ENCODE measurements at regions not wholly inside any gene's neighbourhood (a gene's known extent, or its start where the extent isn't known, plus 50 kb on each side); places are given as distances from the start of the nearest gene placed in this dataset.

DNA sequence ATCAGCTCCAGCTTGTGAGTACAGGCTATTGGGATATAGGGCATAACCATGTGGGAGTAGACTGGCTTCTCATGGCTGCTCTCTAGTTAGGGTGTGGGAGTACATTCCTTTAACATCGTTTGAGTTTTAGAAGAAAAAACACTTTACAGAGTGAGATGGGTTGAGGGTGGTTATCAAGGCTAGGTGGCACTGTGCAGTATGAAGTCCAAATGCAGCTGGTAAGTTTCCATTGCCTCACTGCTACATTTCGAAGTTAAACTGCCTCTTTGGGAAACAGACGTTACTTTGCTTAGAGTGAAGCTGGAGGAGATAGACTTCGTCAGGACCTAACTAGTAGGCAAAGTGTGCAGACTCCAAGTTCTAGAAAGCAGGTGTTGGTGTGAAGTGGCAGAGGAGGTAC is 192.4 kb downstream of the SQOR start:
- H3K4me1 Mint-ChIP-seq = no peaks in the 10 kb centered on the region
- peaks cover 18% of the 10 kb centered on the region for H3K9me3 Mint-ChIP-seq
- no peak for TF ChIP-seq CTCF (conservative IDR thresholded peaks at IDR 0.05)
- no peak overlapping the region for H3K4me3 Mint-ChIP-seq
- no peak for DNase-seq (ENCODE audit: low read depth, low spot score)
- H3K27me3 Mint-ChIP-seq (ENCODE audit: low read depth) = no peaks in the 10 kb centered on the region
- no peak overlapping the region for H3K27ac Mint-ChIP-seq (ENCODE audit: unreplicated experiment)
- H3K36me3 Mint-ChIP-seq (ENCODE audit: low read depth) = peaks cover 8% of the 10 kb centered on the region

- H3K36me3 Mint-ChIP-seq (ENCODE audit: low read depth) = peaks cover 4% of the 10 kb centered on the region
- no peaks in the 10 kb centered on the region for H3K4me1 Mint-ChIP-seq
- H3K9me3 Mint-ChIP-seq = peaks cover 14% of the 10 kb centered on the region
- no peak overlapping the region for H3K27ac Mint-ChIP-seq (ENCODE audit: unreplicated experiment)
- TF ChIP-seq CTCF (conservative IDR thresholded peaks at IDR 0.05) = no peak
- no peak overlapping the region for H3K4me3 Mint-ChIP-seq
- no peaks in the 10 kb centered on the region for H3K27me3 Mint-ChIP-seq (ENCODE audit: low read depth)
- DNase-seq (ENCODE audit: low read depth, low spot score) = no peak
Measured at GRCh38 chr15:45827766-45828165, 192.9 kb downstream of the SQOR start.

DNA sequence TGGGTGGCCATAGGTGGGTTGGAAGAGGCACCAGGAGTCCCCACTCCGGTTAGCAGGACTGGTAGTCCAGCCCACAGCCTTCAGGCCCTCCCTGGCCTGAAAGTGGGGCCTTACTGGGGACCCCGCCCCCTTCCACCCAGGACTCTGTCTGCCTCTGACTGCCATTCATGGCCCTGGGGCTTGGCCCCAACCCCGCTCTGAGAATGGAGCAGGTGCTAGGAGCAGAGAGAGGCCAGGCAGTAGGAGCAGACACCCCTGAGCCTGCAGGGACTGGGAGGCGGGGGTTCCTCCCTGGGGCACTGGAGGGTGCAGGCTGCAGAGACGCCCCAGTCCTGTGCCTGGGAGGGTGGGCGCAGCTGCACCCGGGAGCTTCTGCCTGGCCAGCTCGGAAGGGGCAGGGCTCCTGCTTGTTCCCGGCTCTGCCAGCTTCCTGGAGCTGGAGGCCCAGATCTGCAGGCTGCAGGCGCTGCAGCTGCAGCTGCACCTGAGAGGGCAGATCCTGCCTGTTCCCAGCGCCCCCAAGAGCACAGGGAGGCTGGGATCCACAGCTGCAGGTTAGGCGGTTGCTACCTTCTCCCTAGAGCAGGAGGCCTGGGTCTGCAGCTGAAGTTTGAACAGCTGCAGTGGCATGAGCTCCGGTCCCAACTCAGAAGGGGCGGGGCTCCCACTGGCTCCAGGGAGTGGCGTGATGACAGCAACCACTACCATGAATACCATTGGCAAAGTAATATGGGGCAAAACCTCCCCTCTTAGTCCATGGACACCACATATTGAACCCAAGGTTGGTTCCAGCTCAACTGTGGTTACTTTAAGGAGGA is 194.7 kb downstream of the SQOR start:
- DNase-seq (ENCODE audit: low read depth, low spot score) = no peak
- H3K36me3 Mint-ChIP-seq (ENCODE audit: low read depth) = no peaks in the 10 kb centered on the region
- H3K4me3 Mint-ChIP-seq = no peak overlapping the region
- H3K9me3 Mint-ChIP-seq = peaks cover 9% of the 10 kb centered on the region
- no peak for TF ChIP-seq CTCF (conservative IDR thresholded peaks at IDR 0.05)
- H3K27me3 Mint-ChIP-seq (ENCODE audit: low read depth) = no peaks in the 10 kb centered on the region
- H3K4me1 Mint-ChIP-seq = no peaks in the 10 kb centered on the region
- no peak overlapping the region for H3K27ac Mint-ChIP-seq (ENCODE audit: unreplicated experiment)

DNA sequence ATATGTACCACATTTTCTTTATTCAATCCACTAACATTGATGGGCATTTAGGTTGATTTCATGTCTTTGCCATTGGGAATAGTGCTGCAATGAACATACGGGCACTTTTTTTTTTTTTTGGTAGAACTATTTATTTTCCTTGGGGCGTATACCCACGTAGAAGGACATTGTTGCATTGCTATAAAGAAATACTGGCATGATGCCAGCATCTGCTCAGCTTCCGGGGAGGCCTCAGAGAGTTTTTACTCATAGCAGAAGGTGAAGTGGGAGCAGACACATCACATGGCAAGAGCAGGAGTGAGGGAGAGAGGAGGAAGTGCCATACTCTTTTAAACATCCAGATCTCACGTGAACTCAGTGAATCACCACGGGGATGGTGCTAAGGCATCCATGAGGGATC is 197.0 kb downstream of the SQOR start:
- Mint-ChIP-seq H3K27me3 (ENCODE audit: low read depth) (no peaks in the 10 kb centered on the region), H3K9me3 (peaks cover 5% of the 10 kb centered on the region), H3K4me1 (no peaks in the 10 kb centered on the region), H3K4me3 (no peak overlapping the region), H3K36me3 (ENCODE audit: low read depth) (no peaks in the 10 kb centered on the region), H3K27ac (ENCODE audit: unreplicated experiment) (no peak overlapping the region)
- TF ChIP-seq CTCF (conservative IDR thresholded peaks at IDR 0.05) = no peak
- no peak for DNase-seq (ENCODE audit: low read depth, low spot score)

- Mint-ChIP-seq H3K27me3 (ENCODE audit: low read depth) (no peaks in the 10 kb centered on the region), H3K36me3 (ENCODE audit: low read depth) (no peaks in the 10 kb centered on the region), H3K27ac (ENCODE audit: unreplicated experiment) (no peak overlapping the region), H3K4me3 (no peak overlapping the region), H3K9me3 (peaks cover 5% of the 10 kb centered on the region), H3K4me1 (no peaks in the 10 kb centered on the region)
- no peak for DNase-seq (ENCODE audit: low read depth, low spot score)
- TF ChIP-seq CTCF (conservative IDR thresholded peaks at IDR 0.05) = no peak
Measured at GRCh38 chr15:45834622-45835021, 199.8 kb downstream of the SQOR start.
